Neural cell (in vitro differentiated cells): ENCODE measurements at regions not wholly inside any gene's neighbourhood (a gene's known extent, or its start where the extent isn't known, plus 50 kb on each side); places are given as distances from the start of the nearest gene placed in this dataset.

Source experiments
- EP300 ChIP-seq: fragments of 450-650 bp; conservative IDR thresholded peaks from 2 replicates; pipeline ENCODE4 v1.6.1; 2014; ENCODE audit warnings: antibody characterized with exemption, mild to moderate bottlenecking, moderate library complexity; ENCODE audit not compliant: poor library complexity, severe bottlenecking
- EZH2 ChIP-seq: fragments of 200-600, 300-800 bp; shearing (Covaris generic), sonication (generic); IDR thresholded peaks from 2 replicates; pipeline ENCODE4 v1.6.1; 2014; ENCODE audit warnings: antibody characterized with exemption, low read length, borderline replicate concordance, mild to moderate bottlenecking; ENCODE audit not compliant: insufficient read depth, poor library complexity, severe bottlenecking
- POLR2AphosphoS5 ChIP-seq: IDR thresholded peaks from 2 replicates; pipeline ENCODE4 v1.6.1; 2012
- RAD21 ChIP-seq: fragments of 450-650 bp; conservative IDR thresholded peaks from 2 replicates; pipeline ENCODE4 v1.6.1; 2014; ENCODE audit warnings: antibody characterized with exemption, mild to moderate bottlenecking, moderate library complexity
- SMC3 ChIP-seq: fragments of 450-650 bp; conservative IDR thresholded peaks from 2 replicates; pipeline ENCODE4 v1.6.1; 2014; ENCODE audit warnings: antibody characterized with exemption, mild to moderate bottlenecking, moderate library complexity; ENCODE audit not compliant: poor library complexity
- TAF1 ChIP-seq: IDR thresholded peaks from 2 replicates; pipeline ENCODE4 v1.6.1; 2012; ENCODE audit warnings: low read depth
- TF ChIP-seq, protein P1 (sequence below): fragments of 450-650 bp; IDR thresholded peaks from 2 replicates; pipeline ENCODE4 v1.5.1; 2014; ENCODE audit warnings: antibody characterized with exemption, mild to moderate bottlenecking, moderate library complexity; ENCODE audit not compliant: poor library complexity, severe bottlenecking
- TF ChIP-seq, protein P2 (sequence below): IDR thresholded peaks from 2 replicates; pipeline ENCODE4 v1.6.1; 2012; ENCODE audit warnings: borderline replicate concordance

DNA sequence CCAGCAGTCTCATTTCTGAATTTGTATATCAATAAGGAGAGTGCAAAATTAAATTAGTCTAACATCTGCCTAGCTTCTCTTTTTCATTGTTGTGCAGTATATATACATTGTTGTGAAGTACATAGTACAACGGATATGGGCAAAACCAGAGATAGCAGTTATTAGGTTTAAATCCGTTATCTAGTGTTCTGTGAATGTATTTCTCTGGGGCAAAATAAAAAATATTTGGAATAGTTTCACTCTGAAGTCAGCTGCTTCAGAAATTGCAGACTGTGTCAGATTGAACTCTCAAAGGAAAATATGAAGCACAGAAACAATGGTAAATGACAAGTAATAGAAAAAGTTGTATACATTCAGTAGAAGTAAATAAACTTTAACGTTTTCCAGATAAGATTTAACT is 836.5 kb upstream of the CXADR start:
- TF ChIP-seq, protein P1, sequence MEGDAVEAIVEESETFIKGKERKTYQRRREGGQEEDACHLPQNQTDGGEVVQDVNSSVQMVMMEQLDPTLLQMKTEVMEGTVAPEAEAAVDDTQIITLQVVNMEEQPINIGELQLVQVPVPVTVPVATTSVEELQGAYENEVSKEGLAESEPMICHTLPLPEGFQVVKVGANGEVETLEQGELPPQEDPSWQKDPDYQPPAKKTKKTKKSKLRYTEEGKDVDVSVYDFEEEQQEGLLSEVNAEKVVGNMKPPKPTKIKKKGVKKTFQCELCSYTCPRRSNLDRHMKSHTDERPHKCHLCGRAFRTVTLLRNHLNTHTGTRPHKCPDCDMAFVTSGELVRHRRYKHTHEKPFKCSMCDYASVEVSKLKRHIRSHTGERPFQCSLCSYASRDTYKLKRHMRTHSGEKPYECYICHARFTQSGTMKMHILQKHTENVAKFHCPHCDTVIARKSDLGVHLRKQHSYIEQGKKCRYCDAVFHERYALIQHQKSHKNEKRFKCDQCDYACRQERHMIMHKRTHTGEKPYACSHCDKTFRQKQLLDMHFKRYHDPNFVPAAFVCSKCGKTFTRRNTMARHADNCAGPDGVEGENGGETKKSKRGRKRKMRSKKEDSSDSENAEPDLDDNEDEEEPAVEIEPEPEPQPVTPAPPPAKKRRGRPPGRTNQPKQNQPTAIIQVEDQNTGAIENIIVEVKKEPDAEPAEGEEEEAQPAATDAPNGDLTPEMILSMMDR, result no peak
- TF ChIP-seq RAD21 (no peak), POLR2AphosphoS5 (no peak), EZH2 (no peak), EP300 (no peak), TAF1 (no peak), SMC3 (no peak)
- TF ChIP-seq, protein P2, sequence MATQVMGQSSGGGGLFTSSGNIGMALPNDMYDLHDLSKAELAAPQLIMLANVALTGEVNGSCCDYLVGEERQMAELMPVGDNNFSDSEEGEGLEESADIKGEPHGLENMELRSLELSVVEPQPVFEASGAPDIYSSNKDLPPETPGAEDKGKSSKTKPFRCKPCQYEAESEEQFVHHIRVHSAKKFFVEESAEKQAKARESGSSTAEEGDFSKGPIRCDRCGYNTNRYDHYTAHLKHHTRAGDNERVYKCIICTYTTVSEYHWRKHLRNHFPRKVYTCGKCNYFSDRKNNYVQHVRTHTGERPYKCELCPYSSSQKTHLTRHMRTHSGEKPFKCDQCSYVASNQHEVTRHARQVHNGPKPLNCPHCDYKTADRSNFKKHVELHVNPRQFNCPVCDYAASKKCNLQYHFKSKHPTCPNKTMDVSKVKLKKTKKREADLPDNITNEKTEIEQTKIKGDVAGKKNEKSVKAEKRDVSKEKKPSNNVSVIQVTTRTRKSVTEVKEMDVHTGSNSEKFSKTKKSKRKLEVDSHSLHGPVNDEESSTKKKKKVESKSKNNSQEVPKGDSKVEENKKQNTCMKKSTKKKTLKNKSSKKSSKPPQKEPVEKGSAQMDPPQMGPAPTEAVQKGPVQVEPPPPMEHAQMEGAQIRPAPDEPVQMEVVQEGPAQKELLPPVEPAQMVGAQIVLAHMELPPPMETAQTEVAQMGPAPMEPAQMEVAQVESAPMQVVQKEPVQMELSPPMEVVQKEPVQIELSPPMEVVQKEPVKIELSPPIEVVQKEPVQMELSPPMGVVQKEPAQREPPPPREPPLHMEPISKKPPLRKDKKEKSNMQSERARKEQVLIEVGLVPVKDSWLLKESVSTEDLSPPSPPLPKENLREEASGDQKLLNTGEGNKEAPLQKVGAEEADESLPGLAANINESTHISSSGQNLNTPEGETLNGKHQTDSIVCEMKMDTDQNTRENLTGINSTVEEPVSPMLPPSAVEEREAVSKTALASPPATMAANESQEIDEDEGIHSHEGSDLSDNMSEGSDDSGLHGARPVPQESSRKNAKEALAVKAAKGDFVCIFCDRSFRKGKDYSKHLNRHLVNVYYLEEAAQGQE, result no peak
